Skin of body (tissue), 1 donor: ENCODE measurements at regions not wholly inside any gene's neighbourhood (a gene's known extent, or its start where the extent isn't known, plus 50 kb on each side); places are given as distances from the start of the nearest gene placed in this dataset.

Source experiments
- DNase-seq: peaks from one replicate; lab custom pipeline; 2025; lab: John Stamatoyannopoulos, UW

DNA sequence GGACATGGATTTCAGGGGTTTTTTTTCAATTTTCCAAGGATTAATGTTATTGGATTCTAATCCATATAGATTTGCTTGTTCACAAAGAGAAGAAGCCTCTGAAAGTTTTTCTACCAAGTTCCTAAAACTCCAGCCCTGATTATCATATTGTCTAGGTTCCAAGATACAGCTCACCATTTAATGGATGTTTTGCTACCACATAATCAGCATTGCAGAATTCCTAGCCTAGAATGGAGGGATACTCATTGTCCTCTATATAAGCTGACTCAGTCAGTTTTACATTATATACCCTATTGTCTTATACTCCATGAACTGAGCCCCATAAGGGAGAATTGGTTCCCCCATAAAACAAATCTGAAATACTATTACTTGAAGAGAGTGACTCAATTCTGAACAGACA is 664.7 kb upstream of the FAM241A start:
- DNase-seq = no peak

DNA sequence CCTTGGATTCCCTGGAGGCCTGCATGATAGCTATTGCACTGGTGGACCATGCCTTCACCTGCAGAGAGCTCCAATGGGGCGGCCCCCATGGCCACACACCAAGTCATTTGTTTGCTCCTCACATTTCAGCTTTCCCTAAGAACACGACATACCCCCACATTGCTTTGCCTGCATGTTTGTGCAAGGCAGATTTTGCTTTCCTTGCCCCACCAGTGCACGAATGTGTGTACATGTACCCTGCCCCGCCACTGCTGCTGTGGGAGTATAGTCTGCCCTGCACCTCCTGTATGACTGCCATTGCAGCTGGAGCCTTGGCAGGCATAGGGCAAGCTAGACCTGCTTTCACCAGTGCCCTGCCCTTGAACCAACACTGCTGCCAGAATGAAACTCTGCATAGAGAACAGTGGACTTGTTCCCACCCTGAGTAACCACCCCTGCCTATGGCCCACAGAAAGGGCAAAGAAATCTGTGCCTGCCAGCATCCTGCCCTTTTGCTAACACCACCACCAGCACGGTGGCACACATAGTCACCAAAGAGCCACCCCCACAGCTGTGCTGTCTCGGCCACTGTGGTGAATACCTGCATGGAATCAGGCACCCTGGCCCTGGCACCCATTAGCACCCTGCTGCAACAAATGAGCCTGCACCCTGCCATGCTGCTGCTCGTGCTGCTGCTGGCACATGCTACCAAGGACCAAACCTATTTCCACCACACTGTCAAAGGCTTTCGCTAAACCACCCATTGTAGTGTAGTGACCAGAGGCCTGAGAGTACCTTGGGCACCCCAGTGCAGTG is 661.7 kb upstream of the FAM241A start:
- DNase-seq = no peak

DNA sequence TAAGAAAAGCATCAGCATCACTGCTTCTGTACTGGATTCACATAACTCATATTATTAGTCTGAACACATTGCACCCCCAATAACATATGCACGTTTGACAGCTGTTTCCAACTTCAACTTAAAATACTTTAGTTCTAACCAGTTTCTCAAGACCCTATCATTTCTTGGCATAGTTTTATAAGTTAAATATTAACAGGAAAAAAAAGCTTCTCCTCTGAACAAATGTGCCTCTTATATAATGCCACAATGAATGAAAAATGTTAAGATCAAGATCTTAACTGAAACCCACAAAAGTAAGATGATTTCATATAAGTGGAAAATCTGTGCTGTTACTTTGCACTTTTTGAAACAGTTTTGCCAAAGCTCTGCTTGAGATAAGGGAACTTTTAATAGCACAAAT is 652.8 kb upstream of the FAM241A start:
- DNase-seq = no peak

DNA sequence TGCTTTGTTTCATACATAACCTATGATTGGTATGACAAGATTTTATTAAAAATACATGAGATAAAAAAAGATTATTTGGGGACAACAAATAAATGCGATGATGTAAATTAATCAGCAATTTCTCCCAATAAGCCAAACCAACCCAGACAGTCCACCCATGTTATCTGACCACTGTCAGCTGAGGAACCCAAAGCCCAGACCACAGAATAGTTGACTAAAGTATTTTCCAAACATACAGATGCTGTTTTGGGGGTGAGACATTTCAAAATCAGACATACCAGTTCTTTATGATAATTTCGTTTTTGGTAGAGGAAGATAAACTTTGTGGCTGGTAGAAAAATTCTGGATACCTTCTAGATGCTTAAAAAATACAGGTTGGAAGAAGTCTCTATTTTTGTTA is 650.8 kb upstream of the FAM241A start:
- DNase-seq = no peak

DNA sequence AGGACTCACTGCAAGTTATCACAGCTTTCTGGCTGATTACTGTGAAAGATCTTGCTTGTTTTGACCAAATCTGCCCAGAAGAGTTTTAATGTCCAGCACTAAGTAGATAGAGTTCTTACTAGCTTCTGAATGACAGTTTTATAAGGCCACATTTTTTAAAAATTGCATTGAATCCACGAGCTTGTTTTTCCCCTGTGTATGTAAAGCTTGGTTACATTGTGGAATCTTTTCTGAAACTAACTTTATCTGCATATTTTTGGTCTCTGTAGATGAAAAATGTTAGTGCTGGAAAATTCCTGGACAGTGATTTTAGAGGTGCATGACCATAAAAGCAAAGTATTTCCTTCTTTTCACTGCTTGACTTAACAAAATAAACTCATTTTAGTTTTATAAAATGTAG is 650.3 kb upstream of the FAM241A start:
- no peak for DNase-seq

DNA sequence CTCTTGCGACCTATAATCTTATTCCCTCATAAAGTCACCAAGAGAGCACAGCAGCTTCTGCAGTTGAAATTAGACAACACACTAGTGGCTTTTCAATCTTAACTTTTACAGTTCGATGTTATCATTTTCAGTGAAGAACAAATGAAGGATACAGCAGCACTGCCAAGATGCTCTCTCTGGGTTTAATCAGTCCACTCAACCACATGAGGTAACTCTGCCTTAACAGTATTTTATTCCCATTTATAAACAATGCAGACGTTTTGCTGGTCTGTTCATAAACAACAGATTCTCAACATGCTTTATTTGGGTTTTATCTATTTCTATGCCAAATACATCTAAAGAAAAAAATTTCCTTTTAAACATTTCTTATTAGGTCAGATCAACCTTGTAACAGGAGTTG is 646.0 kb upstream of the FAM241A start:
- DNase-seq = no peak

DNA sequence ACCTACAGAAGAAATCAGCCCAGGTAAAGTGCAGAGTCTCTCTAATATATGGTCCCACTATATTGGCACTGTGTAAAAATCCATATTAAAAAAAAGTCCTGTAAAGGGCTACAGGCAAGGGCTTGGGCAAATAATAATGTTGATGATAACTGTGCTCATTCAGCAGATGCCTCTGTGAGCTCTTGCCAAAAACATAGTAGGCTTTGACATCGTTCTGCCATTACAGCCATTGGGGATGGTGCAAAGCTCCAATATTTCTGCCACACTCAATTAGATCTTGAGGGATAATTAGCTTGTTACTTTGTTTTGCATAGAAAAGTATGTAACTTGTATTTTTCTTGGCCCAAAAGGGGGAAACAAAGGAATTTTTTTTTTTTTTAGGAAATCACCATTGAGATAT is 645.5 kb upstream of the FAM241A start:
- no peak for DNase-seq

DNA sequence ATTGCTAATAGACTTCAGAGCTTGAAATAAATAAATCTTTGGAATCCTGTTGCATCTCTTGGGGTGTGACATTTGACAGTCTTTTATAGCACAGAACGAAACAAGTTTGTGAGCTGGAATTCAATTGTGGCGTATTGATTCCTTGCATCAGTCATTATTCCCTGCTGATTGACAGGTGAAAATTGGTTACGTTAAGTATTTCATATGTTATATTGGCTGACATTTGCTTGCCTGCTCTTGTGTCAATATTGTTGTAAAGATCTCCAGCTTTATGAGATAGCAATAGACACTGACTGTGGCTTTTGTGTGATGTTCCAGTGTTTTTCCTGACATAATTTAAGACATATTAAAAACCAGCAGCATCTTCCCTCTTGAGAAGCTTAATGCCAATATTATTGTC is 644.4 kb upstream of the FAM241A start:
- no peak for DNase-seq

DNA sequence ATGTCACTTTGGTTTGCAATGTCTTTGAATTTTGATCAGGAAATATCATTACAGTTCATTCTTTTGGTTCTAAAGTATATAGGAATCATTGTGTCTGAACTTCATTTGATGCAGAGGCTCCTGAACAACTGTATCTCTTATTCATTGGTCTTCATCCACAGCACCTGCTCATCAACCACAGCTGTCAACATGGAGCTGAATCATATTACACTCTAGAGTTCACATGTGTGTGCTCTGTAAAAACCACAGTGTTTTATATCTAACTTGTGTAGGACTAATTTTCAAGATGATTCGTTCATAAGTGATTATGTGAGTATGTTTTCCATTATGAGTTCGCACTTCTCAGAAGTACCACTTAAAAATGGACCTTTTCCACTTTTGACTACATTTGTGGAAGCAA is 643.3 kb upstream of the FAM241A start:
- no peak for DNase-seq

DNA sequence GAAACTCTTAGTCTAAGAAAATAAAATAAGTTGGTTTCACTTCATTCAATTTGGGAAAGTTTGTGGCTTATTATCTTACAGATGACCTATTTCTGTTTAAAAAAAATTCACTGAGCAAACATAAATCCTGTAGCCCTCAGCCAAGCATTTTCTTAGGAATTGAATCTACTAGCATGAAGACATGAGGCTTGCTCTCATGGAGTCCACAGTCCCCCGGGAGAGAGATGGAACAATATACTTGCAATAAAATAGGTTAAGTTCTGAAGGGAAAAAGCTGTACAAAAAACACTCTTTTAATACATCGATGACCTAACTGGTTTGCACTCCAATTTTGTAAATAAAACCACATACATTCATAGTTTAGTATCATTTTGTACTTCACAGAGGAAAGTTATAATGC is 642.6 kb upstream of the FAM241A start:
- no peak for DNase-seq

DNA sequence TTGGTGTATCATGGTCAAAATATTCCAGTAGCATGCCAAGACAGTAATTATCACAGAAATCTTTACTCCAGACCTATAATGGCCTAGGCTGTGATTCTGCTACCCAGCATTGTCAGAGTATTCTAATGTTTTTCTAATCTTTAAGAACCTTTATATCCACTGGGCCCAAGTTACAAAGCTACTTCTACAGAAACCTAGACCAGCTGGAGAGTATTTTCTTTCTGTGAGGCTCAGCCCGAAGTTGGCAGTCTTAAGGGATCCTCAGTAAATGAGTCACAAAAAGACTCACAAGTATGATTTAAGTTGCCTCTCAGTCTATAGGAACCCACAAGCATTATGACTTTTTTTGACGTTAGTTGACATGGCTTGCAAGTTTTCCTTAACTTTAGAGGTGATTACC is 638.5 kb upstream of the FAM241A start:
- no peak for DNase-seq

DNA sequence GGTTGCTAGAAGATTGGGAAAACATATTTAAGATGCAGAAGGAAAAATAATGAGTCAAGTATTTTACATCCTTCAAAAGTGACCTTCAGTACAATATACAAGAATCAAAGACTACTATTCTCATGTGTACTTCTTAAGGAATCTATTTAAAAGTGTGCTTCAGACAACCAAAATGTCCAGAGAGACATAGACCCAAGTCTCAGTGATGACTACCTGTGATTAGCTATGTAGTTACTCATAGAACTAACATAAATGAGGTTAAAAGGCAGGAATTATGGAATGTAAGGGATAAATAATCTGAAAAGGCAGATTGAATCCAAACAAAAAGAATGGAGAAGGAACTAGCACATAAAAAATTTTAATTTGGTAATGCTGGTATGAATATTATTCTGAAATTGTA is 634.7 kb upstream of the FAM241A start:
- no peak for DNase-seq

DNA sequence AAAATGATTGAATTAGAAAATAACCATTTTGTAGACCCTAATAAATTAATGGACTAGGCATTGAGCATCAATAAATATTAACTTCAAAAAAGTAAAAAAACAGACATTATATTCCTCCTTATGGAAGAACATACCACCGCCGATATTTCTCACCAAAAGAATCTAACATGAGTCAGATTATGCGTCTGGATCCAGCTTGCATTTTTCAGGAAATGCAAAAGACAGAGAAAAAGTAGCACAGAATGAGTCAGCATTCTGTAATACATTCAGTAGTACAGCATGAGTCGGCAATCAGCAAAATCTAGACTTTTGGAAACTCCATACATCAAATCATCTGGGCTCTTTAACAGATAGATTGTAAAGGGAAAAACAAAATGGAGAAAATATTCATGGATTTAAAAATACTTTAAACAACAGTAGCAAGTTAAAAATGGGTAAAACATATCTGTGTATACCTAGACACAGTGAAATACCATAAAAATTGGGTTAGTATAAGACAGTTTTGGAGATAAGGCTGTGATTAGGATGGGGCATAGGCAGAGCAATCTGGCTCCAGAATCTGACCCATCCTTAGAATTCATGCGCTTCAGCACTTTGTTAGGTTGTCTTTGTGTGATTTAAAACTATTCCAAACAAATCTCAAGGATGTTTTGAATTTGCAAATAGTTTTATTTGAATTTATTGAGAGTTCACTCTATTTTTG is 633.0 kb upstream of the FAM241A start:
- no peak for DNase-seq

DNA sequence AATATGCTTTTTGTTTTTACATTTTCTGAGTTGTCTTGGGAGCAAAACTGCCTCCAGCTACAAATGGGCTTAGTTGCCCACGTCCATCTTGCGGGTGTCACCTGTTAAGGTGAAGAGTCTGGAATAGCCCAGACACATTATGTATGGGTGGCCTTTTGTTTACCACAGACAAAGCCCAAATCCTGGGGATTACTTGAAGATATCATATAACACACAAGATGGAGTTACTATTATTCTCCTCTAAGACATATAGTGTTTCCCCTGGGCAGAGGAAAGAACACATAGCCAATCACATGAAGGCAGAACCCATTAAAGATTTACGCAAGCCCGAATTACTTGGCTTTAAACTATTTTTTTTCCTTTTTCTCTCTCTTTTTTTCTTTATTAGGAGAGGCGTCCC is 625.6 kb upstream of the FAM241A start:
- no peak for DNase-seq

DNA sequence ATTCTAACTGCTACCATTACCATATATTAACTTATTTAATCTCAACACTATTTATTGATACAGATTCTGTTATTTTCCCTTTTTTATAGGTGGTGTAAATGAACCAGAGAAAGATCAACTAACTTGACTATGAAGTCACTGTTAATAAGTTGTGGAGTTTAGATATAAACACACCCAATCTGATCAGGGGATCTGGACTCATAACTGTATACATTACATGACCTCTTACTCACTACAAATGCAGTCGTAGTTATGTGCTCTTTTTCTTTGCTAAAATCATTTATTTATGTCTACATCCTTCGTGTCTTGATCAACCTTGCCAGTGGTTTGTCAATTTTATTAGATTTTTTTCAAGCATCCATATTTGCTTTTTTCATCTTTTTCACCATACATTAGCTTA is 614.8 kb upstream of the FAM241A start:
- DNase-seq = no peak

DNA sequence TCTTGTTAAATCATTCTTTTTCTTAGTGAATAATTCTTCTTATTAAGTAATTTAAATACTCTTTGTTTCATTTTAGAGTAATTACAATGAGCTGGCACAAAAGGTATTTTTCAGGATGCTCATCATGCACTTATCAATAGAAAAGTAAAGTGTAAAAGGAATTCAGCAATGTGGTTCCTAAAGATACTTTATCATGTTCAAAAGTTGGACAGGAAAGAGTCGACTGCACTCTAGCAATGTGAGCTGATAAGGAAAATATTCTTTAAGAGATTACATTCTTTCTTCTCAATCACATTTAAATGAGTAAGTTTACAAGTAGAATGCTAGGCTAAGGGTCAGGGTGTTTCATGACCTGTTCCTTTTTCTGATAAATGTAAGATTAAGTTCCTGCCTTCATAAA is 609.5 kb upstream of the FAM241A start:
- DNase-seq = no peak

DNA sequence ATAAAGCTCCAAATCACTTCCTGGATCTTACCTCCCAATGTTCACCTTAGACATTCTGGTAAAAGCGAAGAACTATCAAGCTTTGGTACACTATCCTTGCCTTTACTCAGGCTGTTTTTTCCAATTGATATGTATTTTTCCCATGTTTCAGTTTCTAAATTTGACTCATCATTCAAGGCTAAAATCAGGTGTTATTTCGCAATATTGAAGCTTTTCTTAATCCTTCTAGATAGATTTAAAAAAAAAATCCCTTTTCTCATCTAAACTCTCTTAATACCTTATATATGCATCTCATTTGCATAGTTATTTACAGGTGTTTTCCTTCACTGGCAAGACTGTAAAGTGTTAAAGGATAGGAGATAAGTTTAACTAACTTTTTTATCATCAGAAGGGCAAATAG is 608.1 kb upstream of the FAM241A start:
- no peak for DNase-seq

DNA sequence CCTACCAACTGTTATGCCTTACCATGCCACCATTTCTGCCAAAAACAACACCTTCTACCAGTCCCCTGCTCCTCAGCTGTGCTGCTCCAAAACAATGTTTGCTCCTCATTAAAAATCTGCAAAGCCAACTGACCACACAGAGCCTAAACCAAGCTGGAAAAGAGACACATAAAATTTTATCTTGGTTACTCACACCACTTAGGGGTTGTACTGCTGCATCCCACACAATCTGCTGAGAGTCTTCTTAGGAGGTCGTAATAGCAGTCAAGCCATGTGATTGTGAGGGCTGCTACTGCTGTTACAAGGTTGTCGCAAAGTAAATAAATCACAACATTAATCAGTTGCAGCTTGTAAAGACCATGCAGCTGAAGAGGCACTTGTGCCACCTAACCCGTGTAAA is 607.4 kb upstream of the FAM241A start:
- DNase-seq = no peak

DNA sequence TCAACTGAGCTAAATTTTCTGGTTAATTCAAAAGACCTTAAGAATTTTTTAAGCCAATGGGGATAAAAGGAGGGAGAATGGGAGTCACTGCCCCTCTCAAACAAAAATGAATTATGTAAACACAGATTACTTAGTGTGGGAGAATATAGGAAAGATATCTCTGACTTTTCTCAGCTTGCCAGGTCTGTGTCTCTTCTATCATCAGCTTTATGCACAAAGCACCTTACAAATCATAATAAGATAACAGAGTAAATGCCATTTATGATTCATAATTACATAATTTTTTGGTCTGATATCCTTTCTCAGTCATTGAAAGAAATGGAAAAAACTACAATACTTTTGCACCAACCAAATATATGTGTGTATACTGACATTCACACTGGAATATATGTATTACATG is 604.6 kb upstream of the FAM241A start:
- DNase-seq = no peak

DNA sequence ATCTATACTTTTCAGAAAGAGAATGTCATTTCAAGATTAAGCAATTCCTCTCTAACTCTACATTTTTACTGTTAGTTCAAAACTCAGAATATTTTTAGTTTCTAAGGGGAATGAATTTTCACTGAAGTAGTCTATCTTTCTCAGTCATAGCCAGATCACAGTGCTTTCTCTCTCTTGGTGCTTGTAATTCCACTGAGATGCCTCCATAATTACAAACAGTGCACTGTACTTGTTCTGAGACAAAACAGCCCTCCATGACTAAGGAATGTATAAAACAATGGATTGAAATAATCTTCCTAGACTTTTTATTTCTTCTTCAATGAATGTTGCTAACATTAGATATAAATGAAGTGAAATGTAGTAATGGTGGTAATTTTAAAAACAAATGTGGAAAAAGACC is 603.2 kb upstream of the FAM241A start:
- no peak for DNase-seq

DNA sequence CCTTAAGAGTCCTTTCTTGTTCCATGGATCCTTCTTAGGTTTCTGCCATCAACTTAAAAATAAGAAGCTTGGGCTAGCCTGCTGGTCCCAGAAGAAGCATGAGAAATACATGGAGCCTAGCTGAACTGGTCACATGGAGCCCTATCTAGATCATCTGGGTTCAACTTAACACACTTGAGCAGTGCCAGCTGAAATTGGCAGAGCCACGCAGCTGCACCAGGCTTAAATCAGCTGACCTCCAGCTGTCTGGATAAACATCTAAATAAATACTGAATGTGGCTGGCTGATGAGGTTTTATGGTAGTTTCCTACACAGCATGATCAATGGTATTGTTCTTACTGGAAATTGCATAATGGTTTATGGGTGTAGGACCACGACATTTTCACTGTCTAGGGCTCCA is 598.4 kb upstream of the FAM241A start:
- no peak for DNase-seq

DNA sequence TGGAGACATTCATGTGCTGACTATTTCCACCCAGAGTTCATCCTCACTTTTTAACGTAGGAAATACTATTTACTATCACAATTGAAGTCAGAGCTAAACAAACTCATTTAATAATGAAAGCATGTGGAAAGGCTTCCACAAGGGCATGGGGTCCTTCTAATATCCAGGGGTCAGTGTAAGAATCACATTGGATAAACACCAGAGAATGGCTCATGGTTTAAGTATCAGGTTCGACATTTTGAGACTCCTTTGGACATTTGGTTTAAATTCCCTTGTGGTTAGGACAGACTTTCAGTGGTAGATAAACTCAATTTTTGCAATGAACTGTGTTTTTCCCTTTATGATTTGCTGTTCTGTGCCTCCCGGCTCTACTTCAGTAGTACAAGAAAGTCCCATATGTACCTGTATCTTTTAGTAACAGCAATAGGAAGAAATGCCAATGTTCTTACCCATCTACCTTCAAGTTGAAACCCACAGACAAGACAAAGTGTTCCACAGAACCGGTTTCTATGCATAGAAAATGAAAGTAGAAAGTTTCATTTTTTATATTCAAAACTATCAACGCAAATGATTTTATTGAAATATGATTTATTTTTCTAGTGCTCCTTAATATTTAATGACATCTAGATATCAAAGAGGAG is 589.0 kb upstream of the FAM241A start:
- DNase-seq = no peak

DNA sequence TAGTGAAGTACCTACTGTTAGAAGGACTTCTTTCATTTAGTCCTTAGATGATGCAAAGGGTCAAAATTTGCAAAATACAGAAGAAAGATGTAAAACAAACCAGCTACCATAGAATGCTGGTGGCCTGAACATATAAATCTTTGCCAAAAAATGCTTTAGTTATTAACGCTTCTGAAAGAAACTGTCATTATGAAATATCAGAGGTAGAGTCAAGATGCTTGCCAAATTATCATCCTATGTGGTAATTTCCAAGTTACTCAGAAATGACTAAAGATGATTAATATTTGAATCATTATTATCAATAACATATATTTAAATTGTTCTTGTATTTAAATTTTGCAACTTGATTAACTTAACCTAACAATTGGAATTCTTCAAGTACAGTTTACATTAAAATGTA is 588.4 kb upstream of the FAM241A start:
- DNase-seq = no peak
